Keratinocyte (primary cell): ENCODE measurements at regions not wholly inside any gene's neighbourhood (a gene's known extent, or its start where the extent isn't known, plus 50 kb on each side); places are given as distances from the start of the nearest gene placed in this dataset.

Source experiments
- DNase-seq: peaks from one replicate; pipeline ENCODE4 v3.0.0-alpha.2; 2011; ENCODE audit warnings: low read depth, missing footprints, low spot score
- FAIRE-seq: peaks from 2 replicates; lab custom pipeline; 2011; peaks lifted over from hg19 to GRCh38; lab: Jason Lieb, UNC
- H2AFZ ChIP-seq: 2 replicates; pipeline ENCODE4 v1.6.0; 2012; ENCODE audit warnings: low read length, control low read depth, inconsistent platforms; ENCODE audit not compliant: control insufficient read depth
- H3K27ac ChIP-seq: 2 replicates; pipeline ENCODE4 v1.5.1; 2011; ENCODE audit warnings: low read length; ENCODE audit not compliant: control insufficient read depth, insufficient read depth
- H3K27me3 ChIP-seq: 3 replicates; pipeline ENCODE4 v1.6.0; 2011; ENCODE audit warnings: low read length; ENCODE audit not compliant: control insufficient read depth, insufficient read depth; ENCODE audit errors: extremely low read depth
- H3K36me3 ChIP-seq, 2 experiments: 2 replicates in 1 of 2; 3 replicates in 1 of 2; pipeline ENCODE4 v1.5.1; 2011; ENCODE audit warnings: low read length in 2 of 2, mild to moderate bottlenecking in 1 of 2; ENCODE audit not compliant: control insufficient read depth in 2 of 2, insufficient read depth in 2 of 2; ENCODE audit errors: extremely low read depth in 1 of 2
- H3K4me1 ChIP-seq: 3 replicates; pipeline ENCODE4 v1.5.1; 2011; ENCODE audit warnings: low read length; ENCODE audit not compliant: control insufficient read depth, insufficient read depth; ENCODE audit errors: extremely low read depth
- H3K4me2 ChIP-seq: 3 replicates; pipeline ENCODE4 v1.6.0; 2011; ENCODE audit warnings: low read depth, low read length; ENCODE audit not compliant: control insufficient read depth, insufficient read depth; ENCODE audit errors: extremely low read depth
- H3K4me3 ChIP-seq, 3 experiments: fragments of 200-600 bp in 1 of 3; sonication (generic) in 1 of 3; 2 replicates in 2 of 3; 3 replicates in 1 of 3; pipeline ENCODE4 v1.5.1; 2011 to 2016; ENCODE audit warnings: low read length in 3 of 3, mild to moderate bottlenecking in 3 of 3, control low read depth in 2 of 3, inconsistent platforms in 1 of 3, low read depth in 1 of 3, mixed read lengths in 1 of 3, mixed run types in 1 of 3, moderate library complexity in 1 of 3; ENCODE audit not compliant: control insufficient read depth in 2 of 3, insufficient read depth in 2 of 3; ENCODE audit errors: extremely low read depth in 1 of 3
- H3K79me2 ChIP-seq: 2 replicates; pipeline ENCODE4 v1.6.0; 2012; ENCODE audit warnings: low read length; ENCODE audit not compliant: control insufficient read depth, insufficient read depth
- H3K9ac ChIP-seq: 3 replicates; pipeline ENCODE4 v1.6.0; 2011; ENCODE audit warnings: low read length; ENCODE audit not compliant: control insufficient read depth, insufficient read depth; ENCODE audit errors: extremely low read depth
- H3K9me1 ChIP-seq: 3 replicates; pipeline ENCODE4 v1.6.0; 2011; ENCODE audit warnings: low read length; ENCODE audit not compliant: control insufficient read depth, insufficient read depth; ENCODE audit errors: extremely low read depth
- H3K9me3 ChIP-seq: 2 replicates; pipeline ENCODE4 v1.5.1; 2012; ENCODE audit warnings: low read depth, low read length; ENCODE audit not compliant: control insufficient read depth
- H4K20me1 ChIP-seq: 3 replicates; pipeline ENCODE4 v1.6.0; 2011; ENCODE audit warnings: low read length; ENCODE audit not compliant: control insufficient read depth, insufficient read depth; ENCODE audit errors: extremely low read depth
- EZH2 ChIP-seq: IDR thresholded peaks from one replicate; pipeline ENCODE4 v1.6.1; 2012; ENCODE audit warnings: inconsistent platforms, mild to moderate bottlenecking, low read length, moderate library complexity
- dilution Hi-C: fragments of 300-500 bp; cut with MboI; formaldehyde crosslinking; loops from one replicate; pipeline ENCODE4 v1.7.0; 2020; ENCODE audit warnings: low sequenced_read_pairs; ENCODE audit not compliant: extremely low pct_ligation_motif_present
- TF ChIP-seq, protein P1 (sequence below), 3 experiments: IDR thresholded peaks in 1 of 3; conservative IDR thresholded peaks in 1 of 3; optimal IDR thresholded peaks in 1 of 3; 2 replicates in 2 of 3; 3 replicates in 1 of 3; pipeline versions ENCODE3 to v1.5.1; 2011; ENCODE audit warnings: low read length in 3 of 3, mild to moderate bottlenecking in 3 of 3, moderate library complexity in 2 of 3, control low read depth in 1 of 3, inconsistent platforms in 1 of 3; ENCODE audit not compliant: insufficient read depth in 2 of 3; ENCODE audit errors: extremely low read depth in 1 of 3

GRCh38 chr7:156397249-156397648, 243.3 kb upstream of the RNF32 start:
- no peak for FAIRE-seq
- dilution Hi-C loops, result no loop called here
- Histone ChIP-seq H3K9ac (no peak overlapping the region), H3K4me1 (no peaks in the 10 kb centered on the region), H3K4me3 (no peak overlapping the region), H3K27ac (no peak overlapping the region), H4K20me1 (no peaks in the 10 kb centered on the region), H3K27me3 (no peaks in the 10 kb centered on the region), H3K79me2 (no peaks in the 10 kb centered on the region), H2AFZ (no peak overlapping the region), H3K36me3 (no peaks in the 10 kb centered on the region), H3K9me1 (no peaks in the 10 kb centered on the region), H3K4me2 (no peak overlapping the region), H3K9me3 (peaks cover 8% of the 10 kb centered on the region)
- no peak for TF ChIP-seq EZH2
- TF ChIP-seq, protein P1, sequence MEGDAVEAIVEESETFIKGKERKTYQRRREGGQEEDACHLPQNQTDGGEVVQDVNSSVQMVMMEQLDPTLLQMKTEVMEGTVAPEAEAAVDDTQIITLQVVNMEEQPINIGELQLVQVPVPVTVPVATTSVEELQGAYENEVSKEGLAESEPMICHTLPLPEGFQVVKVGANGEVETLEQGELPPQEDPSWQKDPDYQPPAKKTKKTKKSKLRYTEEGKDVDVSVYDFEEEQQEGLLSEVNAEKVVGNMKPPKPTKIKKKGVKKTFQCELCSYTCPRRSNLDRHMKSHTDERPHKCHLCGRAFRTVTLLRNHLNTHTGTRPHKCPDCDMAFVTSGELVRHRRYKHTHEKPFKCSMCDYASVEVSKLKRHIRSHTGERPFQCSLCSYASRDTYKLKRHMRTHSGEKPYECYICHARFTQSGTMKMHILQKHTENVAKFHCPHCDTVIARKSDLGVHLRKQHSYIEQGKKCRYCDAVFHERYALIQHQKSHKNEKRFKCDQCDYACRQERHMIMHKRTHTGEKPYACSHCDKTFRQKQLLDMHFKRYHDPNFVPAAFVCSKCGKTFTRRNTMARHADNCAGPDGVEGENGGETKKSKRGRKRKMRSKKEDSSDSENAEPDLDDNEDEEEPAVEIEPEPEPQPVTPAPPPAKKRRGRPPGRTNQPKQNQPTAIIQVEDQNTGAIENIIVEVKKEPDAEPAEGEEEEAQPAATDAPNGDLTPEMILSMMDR (optimal IDR thresholded peaks at IDR 0.05 in 1 of 3, IDR thresholded peaks at IDR 0.05 in 1 of 3, conservative IDR thresholded peaks at IDR 0.05 in 1 of 3; ENCODE audit: extremely low read depth in 1 of 3, insufficient read depth in 2 of 3, low read length in 3 of 3), result no peak
- DNase-seq, result no peak

- Histone ChIP-seq H3K4me1 (no peaks in the 10 kb centered on the region), H4K20me1 (no peaks in the 10 kb centered on the region), H3K79me2 (no peaks in the 10 kb centered on the region), H2AFZ (no peak overlapping the region), H3K36me3 (no peaks in the 10 kb centered on the region), H3K4me2 (no peak overlapping the region), H3K27me3 (no peaks in the 10 kb centered on the region), H3K9ac (no peak overlapping the region), H3K9me3 (peaks cover 4% of the 10 kb centered on the region), H3K27ac (no peak overlapping the region), H3K9me1 (no peaks in the 10 kb centered on the region), H3K4me3 (no peak overlapping the region)
- dilution Hi-C loops, result no loop called here
- FAIRE-seq (no peak), DNase-seq (no peak)
- no peak for TF ChIP-seq EZH2
- TF ChIP-seq, protein P1 (optimal IDR thresholded peaks at IDR 0.05 in 1 of 3, IDR thresholded peaks at IDR 0.05 in 1 of 3, conservative IDR thresholded peaks at IDR 0.05 in 1 of 3; ENCODE audit: extremely low read depth in 1 of 3, insufficient read depth in 2 of 3, low read length in 3 of 3), result no peak
Measured at GRCh38 chr7:156389116-156389692, 251.4 kb upstream of the RNF32 start.
